ENCODE measurements at regions not wholly inside any gene's neighbourhood (a gene's known extent, or its start where the extent isn't known, plus 50 kb on each side); places are given as distances from the start of the nearest gene placed in this dataset.

- Histone ChIP-seq H3K4me1 (ENCODE audit: control insufficient read depth in 2 of 2, insufficient read depth in 2 of 2, low read length in 2 of 2) (no peaks in the 10 kb centered on the region), H3K4me3 (ENCODE audit: low read length in 2 of 2) (no peak overlapping the region), H3K27ac (ENCODE audit: low read depth in 1 of 2, low read length in 1 of 2) (no peak overlapping the region), H3K36me3 (ENCODE audit: control insufficient read depth in 2 of 2, insufficient read depth in 2 of 2, low read length in 1 of 2) (no peaks in the 10 kb centered on the region), H3K27me3 (ENCODE audit: control insufficient read depth in 2 of 2, insufficient read depth in 1 of 2, low read length in 1 of 2) (no peaks in the 10 kb centered on the region), H3K9me3 (ENCODE audit: control insufficient read depth in 2 of 2, insufficient read depth in 1 of 2, low read length in 1 of 2) (no peaks in the 10 kb centered on the region)
- 89% methylated on average over 1 of the region's 1 CpG for WGBS
- DNase-seq (ENCODE audit: low read depth in 6 of 9, low spot score in 9 of 9) = no peak
Measured at GRCh38 chr2:52238782-52239181, 1206.8 kb upstream of the NRXN1 start.

GRCh38 chr2:52222128-52222527 is 1190.2 kb upstream of the NRXN1 start:
- H3K27me3 ChIP-seq (ENCODE audit: control insufficient read depth in 2 of 2, insufficient read depth in 1 of 2, low read length in 1 of 2) = no peaks in the 10 kb centered on the region
- 90% methylated on average over 2 of the region's 2 CpGs for WGBS
- no peak overlapping the region for H3K27ac ChIP-seq (ENCODE audit: low read depth in 1 of 2, low read length in 1 of 2)
- H3K36me3 ChIP-seq (ENCODE audit: control insufficient read depth in 2 of 2, insufficient read depth in 2 of 2, low read length in 1 of 2) = no peaks in the 10 kb centered on the region
- H3K4me3 ChIP-seq (ENCODE audit: low read length in 2 of 2) = no peak overlapping the region
- no peak for DNase-seq (ENCODE audit: low read depth in 6 of 9, low spot score in 9 of 9)
- no peaks in the 10 kb centered on the region for H3K4me1 ChIP-seq (ENCODE audit: control insufficient read depth in 2 of 2, insufficient read depth in 2 of 2, low read length in 2 of 2)
- H3K9me3 ChIP-seq (ENCODE audit: control insufficient read depth in 2 of 2, insufficient read depth in 1 of 2, low read length in 1 of 2) = peaks cover 0 to 3% of the 10 kb centered on the region in 2 donors

DNA sequence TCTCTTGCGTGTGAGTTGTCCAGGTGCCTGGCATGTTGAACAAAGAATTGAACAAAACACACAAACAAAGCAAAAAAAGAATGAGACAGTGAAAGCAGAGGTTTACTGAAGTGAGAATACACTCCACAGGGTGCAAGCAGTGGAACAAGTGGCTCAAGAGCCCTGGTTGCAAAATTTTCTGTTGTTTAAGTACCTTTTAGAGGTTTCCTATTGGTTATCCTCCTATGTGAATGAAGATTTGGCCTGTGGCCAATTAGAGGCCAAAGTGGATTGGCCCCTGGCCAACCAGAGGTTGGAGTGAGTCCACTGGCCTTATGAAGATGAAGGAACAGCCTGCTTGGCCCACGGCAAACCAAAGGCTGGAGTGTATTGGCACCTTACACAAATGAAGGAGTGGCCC is 1188.5 kb upstream of the NRXN1 start:
- Histone ChIP-seq H3K4me1 (ENCODE audit: control insufficient read depth in 2 of 2, insufficient read depth in 2 of 2, low read length in 2 of 2) (no peaks in the 10 kb centered on the region), H3K9me3 (ENCODE audit: control insufficient read depth in 2 of 2, insufficient read depth in 1 of 2, low read length in 1 of 2) (peaks cover 0 to 3% of the 10 kb centered on the region in 2 donors), H3K4me3 (ENCODE audit: low read length in 2 of 2) (no peak overlapping the region), H3K27me3 (ENCODE audit: control insufficient read depth in 2 of 2, insufficient read depth in 1 of 2, low read length in 1 of 2) (no peaks in the 10 kb centered on the region), H3K27ac (ENCODE audit: low read depth in 1 of 2, low read length in 1 of 2) (no peak overlapping the region), H3K36me3 (ENCODE audit: control insufficient read depth in 2 of 2, insufficient read depth in 2 of 2, low read length in 1 of 2) (no peaks in the 10 kb centered on the region)
- WGBS = 95% methylated on average over 2 of the region's 2 CpGs
- DNase-seq (ENCODE audit: low read depth in 6 of 9, low spot score in 9 of 9) = no peak

DNA sequence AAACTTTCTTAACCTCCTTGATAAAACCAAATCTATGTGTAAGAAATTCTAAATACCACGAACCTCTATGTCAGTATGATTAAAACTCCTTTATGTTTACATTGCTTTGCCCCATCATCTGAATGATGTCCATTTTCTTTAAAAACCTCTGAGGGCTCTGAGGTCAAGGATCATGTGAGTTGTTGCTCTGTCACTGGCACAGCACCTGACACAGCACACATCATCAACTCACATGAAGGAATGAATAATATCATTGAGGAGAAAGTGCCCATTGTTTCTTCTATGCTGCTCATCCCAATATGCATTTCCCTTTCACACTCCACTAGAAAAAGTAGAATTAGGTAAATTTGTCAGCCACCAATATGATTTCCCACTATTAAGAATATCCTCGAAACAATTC is 1178.7 kb upstream of the NRXN1 start:
- 88% methylated on average over 2 of the region's 2 CpGs for WGBS
- DNase-seq (ENCODE audit: low read depth in 6 of 9, low spot score in 9 of 9) = no peak
- Histone ChIP-seq H3K27me3 (ENCODE audit: control insufficient read depth in 2 of 2, insufficient read depth in 1 of 2, low read length in 1 of 2) (no peaks in the 10 kb centered on the region), H3K4me3 (ENCODE audit: low read length in 2 of 2) (no peak overlapping the region), H3K9me3 (ENCODE audit: control insufficient read depth in 2 of 2, insufficient read depth in 1 of 2, low read length in 1 of 2) (no peaks in the 10 kb centered on the region), H3K27ac (ENCODE audit: low read depth in 1 of 2, low read length in 1 of 2) (no peak overlapping the region), H3K36me3 (ENCODE audit: control insufficient read depth in 2 of 2, insufficient read depth in 2 of 2, low read length in 1 of 2) (no peaks in the 10 kb centered on the region), H3K4me1 (ENCODE audit: control insufficient read depth in 2 of 2, insufficient read depth in 2 of 2, low read length in 2 of 2) (no peaks in the 10 kb centered on the region)

GRCh38 chr2:52210161-52210560 is 1178.2 kb upstream of the NRXN1 start:
- H3K4me1 ChIP-seq (ENCODE audit: control insufficient read depth in 2 of 2, insufficient read depth in 2 of 2, low read length in 2 of 2) = no peaks in the 10 kb centered on the region
- DNase-seq (ENCODE audit: low read depth in 6 of 9, low spot score in 9 of 9) = no peak
- H3K36me3 ChIP-seq (ENCODE audit: control insufficient read depth in 2 of 2, insufficient read depth in 2 of 2, low read length in 1 of 2) = no peaks in the 10 kb centered on the region
- no peak overlapping the region for H3K27ac ChIP-seq (ENCODE audit: low read depth in 1 of 2, low read length in 1 of 2)
- H3K4me3 ChIP-seq (ENCODE audit: low read length in 2 of 2) = no peak overlapping the region
- no peaks in the 10 kb centered on the region for H3K9me3 ChIP-seq (ENCODE audit: control insufficient read depth in 2 of 2, insufficient read depth in 1 of 2, low read length in 1 of 2)
- 86% methylated on average over 1 of the region's 1 CpG for WGBS
- H3K27me3 ChIP-seq (ENCODE audit: control insufficient read depth in 2 of 2, insufficient read depth in 1 of 2, low read length in 1 of 2) = no peaks in the 10 kb centered on the region

GRCh38 chr2:52194342-52194741 is 1162.4 kb upstream of the NRXN1 start:
- no peaks in the 10 kb centered on the region for H3K27me3 ChIP-seq (ENCODE audit: control insufficient read depth in 2 of 2, insufficient read depth in 1 of 2, low read length in 1 of 2)
- DNase-seq (ENCODE audit: low read depth in 6 of 9, low spot score in 9 of 9) = no peak
- 95% methylated on average over 2 of the region's 2 CpGs for WGBS
- no peak overlapping the region for H3K4me3 ChIP-seq (ENCODE audit: low read length in 2 of 2)
- no peaks in the 10 kb centered on the region for H3K4me1 ChIP-seq (ENCODE audit: control insufficient read depth in 2 of 2, insufficient read depth in 2 of 2, low read length in 2 of 2)
- no peaks in the 10 kb centered on the region for H3K36me3 ChIP-seq (ENCODE audit: control insufficient read depth in 2 of 2, insufficient read depth in 2 of 2, low read length in 1 of 2)
- H3K27ac ChIP-seq (ENCODE audit: low read depth in 1 of 2, low read length in 1 of 2) = no peak overlapping the region
- no peaks in the 10 kb centered on the region for H3K9me3 ChIP-seq (ENCODE audit: control insufficient read depth in 2 of 2, insufficient read depth in 1 of 2, low read length in 1 of 2)

DNA sequence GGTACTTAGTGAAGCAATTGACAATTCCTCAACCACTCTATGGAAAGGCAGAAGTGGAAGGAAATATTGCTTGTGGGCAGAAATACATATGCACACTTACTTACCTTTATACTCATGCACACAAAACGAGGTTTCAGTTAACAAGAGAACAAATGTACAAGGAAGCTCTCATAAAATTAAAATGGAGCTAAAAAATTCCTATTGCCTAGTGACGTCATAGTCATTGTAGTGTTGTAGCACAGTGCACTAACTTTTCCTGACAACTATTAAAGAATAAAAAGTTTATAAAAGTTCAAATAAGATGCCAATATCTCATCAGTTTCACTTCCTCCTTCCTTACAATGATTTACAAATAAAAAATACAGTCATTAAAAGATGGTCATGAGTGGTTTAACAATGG is 1161.9 kb upstream of the NRXN1 start:
- Histone ChIP-seq H3K27me3 (ENCODE audit: control insufficient read depth in 2 of 2, insufficient read depth in 1 of 2, low read length in 1 of 2) (no peaks in the 10 kb centered on the region), H3K27ac (ENCODE audit: low read depth in 1 of 2, low read length in 1 of 2) (no peak overlapping the region), H3K36me3 (ENCODE audit: control insufficient read depth in 2 of 2, insufficient read depth in 2 of 2, low read length in 1 of 2) (no peaks in the 10 kb centered on the region), H3K9me3 (ENCODE audit: control insufficient read depth in 2 of 2, insufficient read depth in 1 of 2, low read length in 1 of 2) (no peaks in the 10 kb centered on the region), H3K4me1 (ENCODE audit: control insufficient read depth in 2 of 2, insufficient read depth in 2 of 2, low read length in 2 of 2) (no peaks in the 10 kb centered on the region), H3K4me3 (ENCODE audit: low read length in 2 of 2) (no peak overlapping the region)
- WGBS = 69% methylated on average over 2 of the region's 2 CpGs
- DNase-seq (ENCODE audit: low read depth in 6 of 9, low spot score in 9 of 9) = no peak

DNA sequence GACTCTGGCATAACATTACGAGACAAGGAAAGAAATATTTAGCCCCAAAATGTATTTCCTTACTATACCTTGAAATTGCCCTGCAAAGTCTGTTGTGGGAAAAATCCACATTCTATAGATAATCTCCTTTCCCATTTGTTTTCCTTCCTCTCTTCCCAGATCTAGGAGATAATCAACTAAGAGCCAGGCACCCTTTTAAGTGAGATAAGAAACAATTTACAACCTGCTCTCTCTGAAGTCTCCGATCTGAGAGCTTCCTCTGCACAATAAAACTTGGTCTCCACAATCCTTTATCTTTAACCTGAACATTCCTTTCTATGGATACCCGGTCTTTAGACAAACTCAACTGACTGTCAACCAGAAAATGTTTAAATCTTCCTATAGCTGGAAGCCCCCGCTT is 1160.7 kb upstream of the NRXN1 start:
- Histone ChIP-seq H3K27ac (ENCODE audit: low read depth in 1 of 2, low read length in 1 of 2) (no peak overlapping the region), H3K9me3 (ENCODE audit: control insufficient read depth in 2 of 2, insufficient read depth in 1 of 2, low read length in 1 of 2) (no peaks in the 10 kb centered on the region), H3K4me1 (ENCODE audit: control insufficient read depth in 2 of 2, insufficient read depth in 2 of 2, low read length in 2 of 2) (no peaks in the 10 kb centered on the region), H3K4me3 (ENCODE audit: low read length in 2 of 2) (no peak overlapping the region), H3K36me3 (ENCODE audit: control insufficient read depth in 2 of 2, insufficient read depth in 2 of 2, low read length in 1 of 2) (no peaks in the 10 kb centered on the region), H3K27me3 (ENCODE audit: control insufficient read depth in 2 of 2, insufficient read depth in 1 of 2, low read length in 1 of 2) (no peaks in the 10 kb centered on the region)
- DNase-seq (ENCODE audit: low read depth in 6 of 9, low spot score in 9 of 9) = no peak
- 79% methylated on average over 4 of the region's 4 CpGs for WGBS

GRCh38 chr2:52181080-52181479 is 1149.1 kb upstream of the NRXN1 start:
- no peak for DNase-seq (ENCODE audit: low read depth in 6 of 9, low spot score in 9 of 9)
- Histone ChIP-seq H3K4me3 (ENCODE audit: low read length in 2 of 2) (no peak overlapping the region), H3K9me3 (ENCODE audit: control insufficient read depth in 2 of 2, insufficient read depth in 1 of 2, low read length in 1 of 2) (no peaks in the 10 kb centered on the region), H3K36me3 (ENCODE audit: control insufficient read depth in 2 of 2, insufficient read depth in 2 of 2, low read length in 1 of 2) (no peaks in the 10 kb centered on the region), H3K4me1 (ENCODE audit: control insufficient read depth in 2 of 2, insufficient read depth in 2 of 2, low read length in 2 of 2) (no peaks in the 10 kb centered on the region), H3K27me3 (ENCODE audit: control insufficient read depth in 2 of 2, insufficient read depth in 1 of 2, low read length in 1 of 2) (no peaks in the 10 kb centered on the region), H3K27ac (ENCODE audit: low read depth in 1 of 2, low read length in 1 of 2) (no peak overlapping the region)
- WGBS = 6% methylated on average over 2 of the region's 2 CpGs

GRCh38 chr2:52178845-52179244 is 1146.9 kb upstream of the NRXN1 start:
- Histone ChIP-seq H3K27ac (ENCODE audit: low read depth in 1 of 2, low read length in 1 of 2) (no peak overlapping the region), H3K9me3 (ENCODE audit: control insufficient read depth in 2 of 2, insufficient read depth in 1 of 2, low read length in 1 of 2) (no peaks in the 10 kb centered on the region), H3K4me1 (ENCODE audit: control insufficient read depth in 2 of 2, insufficient read depth in 2 of 2, low read length in 2 of 2) (no peaks in the 10 kb centered on the region), H3K4me3 (ENCODE audit: low read length in 2 of 2) (no peak overlapping the region), H3K36me3 (ENCODE audit: control insufficient read depth in 2 of 2, insufficient read depth in 2 of 2, low read length in 1 of 2) (no peaks in the 10 kb centered on the region), H3K27me3 (ENCODE audit: control insufficient read depth in 2 of 2, insufficient read depth in 1 of 2, low read length in 1 of 2) (no peaks in the 10 kb centered on the region)
- 94% methylated on average over 1 of the region's 1 CpG for WGBS
- DNase-seq (ENCODE audit: low read depth in 6 of 9, low spot score in 9 of 9) = no peak
